G401.6 (cell line): ENCODE measurements at regions not wholly inside any gene's neighbourhood (a gene's known extent, or its start where the extent isn't known, plus 50 kb on each side); places are given as distances from the start of the nearest gene placed in this dataset.

Experiments
- FAIRE-seq: peaks from 2 replicates; lab custom pipeline; 2012; peaks lifted over from hg19 to GRCh38; lab: Jason Lieb, UNC

- no peak for FAIRE-seq
These were observed 133.7 kb upstream of the SLC24A3 start for GRCh38 chr20:19078448-19079373.

GRCh38 chr20:19079536-19080299 is 132.7 kb upstream of the SLC24A3 start:
- FAIRE-seq = no peak

- FAIRE-seq = no peak
These were observed 130.5 kb upstream of the SLC24A3 start for GRCh38 chr20:19081937-19082336.

- FAIRE-seq = no peak
These were observed 129.3 kb upstream of the SLC24A3 start for GRCh38 chr20:19083136-19083621.

- FAIRE-seq = no peak
These were observed 122.1 kb upstream of the SLC24A3 start for GRCh38 chr20:19090332-19090731.

GRCh38 chr20:19094959-19095541 is 117.4 kb upstream of the SLC24A3 start:
- FAIRE-seq = no peak

GRCh38 chr20:19095762-19096161 is 116.7 kb upstream of the SLC24A3 start:
- FAIRE-seq = no peak

GRCh38 chr20:19096843-19097242 is 115.6 kb upstream of the SLC24A3 start:
- FAIRE-seq = no peak

- FAIRE-seq = no peak
These were observed 114.3 kb upstream of the SLC24A3 start for GRCh38 chr20:19098117-19098516.

- FAIRE-seq = no peak
These were observed 113.5 kb upstream of the SLC24A3 start for GRCh38 chr20:19098806-19099578.

- FAIRE-seq = no peak
These were observed 112.6 kb upstream of the SLC24A3 start for GRCh38 chr20:19099596-19100545.

GRCh38 chr20:19100975-19101374 is 111.5 kb upstream of the SLC24A3 start:
- FAIRE-seq = no peak

- no peak for FAIRE-seq
These were observed 108.3 kb upstream of the SLC24A3 start for GRCh38 chr20:19104186-19104585.

GRCh38 chr20:19108155-19108554 is 104.3 kb upstream of the SLC24A3 start:
- FAIRE-seq = no peak

- FAIRE-seq = no peak
These were observed 102.2 kb upstream of the SLC24A3 start for GRCh38 chr20:19110285-19110684.

GRCh38 chr20:19110881-19111460 is 101.5 kb upstream of the SLC24A3 start:
- FAIRE-seq = no peak

- FAIRE-seq = no peak
These were observed 99.6 kb upstream of the SLC24A3 start for GRCh38 chr20:19112828-19113227.

- no peak for FAIRE-seq
These were observed 99.0 kb upstream of the SLC24A3 start for GRCh38 chr20:19113343-19113930.

GRCh38 chr20:19114410-19114809 is 98.0 kb upstream of the SLC24A3 start:
- FAIRE-seq = no peak

GRCh38 chr20:19115581-19115980 is 96.9 kb upstream of the SLC24A3 start:
- FAIRE-seq = no peak
